ENCODE measurements at regions not wholly inside any gene's neighbourhood (a gene's known extent, or its start where the extent isn't known, plus 50 kb on each side); places are given as distances from the start of the nearest gene placed in this dataset.

- 3% methylated on average over 6 of the region's 6 CpGs for WGBS (ENCODE audit: low lambda C conversion rate)
- FAIRE-seq = no peak
These were observed 627.7 kb upstream of the CDH2 start for GRCh38 chr18:28804512-28805202.

More at GRCh38 chr18:28804512-28805202, 627.7 kb upstream of the CDH2 start:
- CTCF ChIA-PET (ENCODE audit: low intra/inter-chr PET ratio, low total read pairs) = no interaction called here
- Histone ChIP-seq H3K4me3 (replicated peaks in 1 of 3; ENCODE audit: insufficient read depth in 1 of 3, low read depth in 2 of 3, low read length in 3 of 3) (no peak overlapping the region), H3K27ac (ENCODE audit: extremely low read length, insufficient read depth, low read length) (no peak overlapping the region), H3K4me2 (ENCODE audit: low read depth, low read length) (no peak overlapping the region), H3K9me3 (ENCODE audit: low read length) (peaks cover 6% of the 10 kb centered on the region; the same call in 1 of the 2 replicates), H2AFZ (ENCODE audit: low read length) (no peak overlapping the region), H3K27me3 (ENCODE audit: control insufficient read depth in 1 of 2, insufficient read depth in 2 of 2, low read length in 2 of 2) (no peaks in the 10 kb centered on the region), H3K9ac (ENCODE audit: insufficient read depth, low read depth, low read length) (no peak overlapping the region), H3K36me3 (replicated peaks in 1 of 2; ENCODE audit: control insufficient read depth in 1 of 2, insufficient read depth in 2 of 2, low read length in 2 of 2) (no peaks in the 10 kb centered on the region), H3K4me1 (ENCODE audit: insufficient read depth, low read length) (no peaks in the 10 kb centered on the region), H4K20me1 (ENCODE audit: insufficient read depth, low read length) (no peaks in the 10 kb centered on the region), H3K79me2 (ENCODE audit: insufficient read depth, low read length) (no peaks in the 10 kb centered on the region)
- intact Hi-C loops (cut with micrococcal nuclease; ENCODE audit: unreplicated experiment) = no loop called here
- in situ Hi-C loops (cut with HindIII; ENCODE audit: extremely low pct_ligation_motif_present, low pct_unique_long_range_greater_than_20kb) = no loop called here
- POLR2A ChIA-PET = no interaction called here
- ATAC-seq = no peak
- no TSS peak for BruUV-seq (replicated peaks)
- DNase-seq (ENCODE audit: low spot score) = no peak
- TF ChIP-seq CREM (IDR thresholded peaks at IDR 0.05) (no peak), CREM (CRISPR knock-in tag; IDR thresholded peaks at IDR 0.05) (no peak), PAX8 (CRISPR knock-in tag; IDR thresholded peaks at IDR 0.05; ENCODE audit: borderline replicate concordance) (no peak), ZNF839 (CRISPR knock-in tag; IDR thresholded peaks at IDR 0.05; ENCODE audit: borderline replicate concordance) (no peak), RFXANK (CRISPR knock-in tag; IDR thresholded peaks at IDR 0.05) (no peak), CBX5 (CRISPR knock-in tag; IDR thresholded peaks at IDR 0.05; ENCODE audit: borderline replicate concordance) (no peak), SMAD3 (CRISPR knock-in tag; IDR thresholded peaks at IDR 0.05) (no peak), ZFP1 (CRISPR knock-in tag; IDR thresholded peaks at IDR 0.05) (no peak), ZNF24 (IDR thresholded peaks at IDR 0.05) (no peak), KMT2B (CRISPR knock-in tag; IDR thresholded peaks at IDR 0.05) (no peak), AGO1 (IDR thresholded peaks at IDR 0.05; ENCODE audit: low read depth, low read length, poor library complexity, severe bottlenecking) (no peak), FOXP1 (IDR thresholded peaks at IDR 0.05) (no peak), FOXP1 (CRISPR knock-in tag; IDR thresholded peaks at IDR 0.05) (no peak), PRMT3 (CRISPR knock-in tag; IDR thresholded peaks at IDR 0.05; ENCODE audit: borderline replicate concordance, low read depth) (no peak), TRIM24 (CRISPR knock-in tag; IDR thresholded peaks at IDR 0.05) (no peak)
- TF ChIP-seq, protein P1, sequence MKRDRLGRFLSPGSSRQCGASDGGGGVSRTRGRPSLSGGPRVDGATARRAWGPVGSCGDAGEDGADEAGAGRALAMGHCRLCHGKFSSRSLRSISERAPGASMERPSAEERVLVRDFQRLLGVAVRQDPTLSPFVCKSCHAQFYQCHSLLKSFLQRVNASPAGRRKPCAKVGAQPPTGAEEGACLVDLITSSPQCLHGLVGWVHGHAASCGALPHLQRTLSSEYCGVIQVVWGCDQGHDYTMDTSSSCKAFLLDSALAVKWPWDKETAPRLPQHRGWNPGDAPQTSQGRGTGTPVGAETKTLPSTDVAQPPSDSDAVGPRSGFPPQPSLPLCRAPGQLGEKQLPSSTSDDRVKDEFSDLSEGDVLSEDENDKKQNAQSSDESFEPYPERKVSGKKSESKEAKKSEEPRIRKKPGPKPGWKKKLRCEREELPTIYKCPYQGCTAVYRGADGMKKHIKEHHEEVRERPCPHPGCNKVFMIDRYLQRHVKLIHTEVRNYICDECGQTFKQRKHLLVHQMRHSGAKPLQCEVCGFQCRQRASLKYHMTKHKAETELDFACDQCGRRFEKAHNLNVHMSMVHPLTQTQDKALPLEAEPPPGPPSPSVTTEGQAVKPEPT (CRISPR knock-in tag; IDR thresholded peaks at IDR 0.05; ENCODE audit: low read depth) = no peak
